ENCODE measurements at regions not wholly inside any gene's neighbourhood (a gene's known extent, or its start where the extent isn't known, plus 50 kb on each side); places are given as distances from the start of the nearest gene placed in this dataset.

GRCh38 chr12:127819056-127819455, 447.9 kb upstream of the TMEM132C start (continued):
- TF ChIP-seq ZNF462 (CRISPR knock-in tag; IDR thresholded peaks at IDR 0.05) (no peak), REST (IDR thresholded peaks at IDR 0.05; ENCODE audit: unreplicated experiment) (no peak), ETS1 (IDR thresholded peaks at IDR 0.05) (no peak), EZH2 (IDR thresholded peaks at IDR 0.05; ENCODE audit: low read depth, unreplicated experiment) (no peak), STAT1 (IDR thresholded peaks at IDR 0.05; ENCODE audit: unreplicated experiment) (no peak), NANOG (IDR thresholded peaks at IDR 0.05; ENCODE audit: borderline replicate concordance) (no peak), CREB1 (CRISPR knock-in tag; IDR thresholded peaks at IDR 0.05; ENCODE audit: low read depth) (no peak)
